ENCODE measurements at regions not wholly inside any gene's neighbourhood (a gene's known extent, or its start where the extent isn't known, plus 50 kb on each side); places are given as distances from the start of the nearest gene placed in this dataset.
"Not testable (repeated sequence)": the region's sequence is repeated elsewhere in the genome, so short reads cannot be mapped to it uniquely, and the experiment has no call there.

GRCh38 chrX:65331371-65331770 is 203.2 kb downstream of the LAS1L start:
- DNase-seq, result no peak

GRCh38 chrX:65300104-65300809 is 234.3 kb downstream of the LAS1L start:
- DNase-seq, result no peak

GRCh38 chrX:65282905-65283304 is 251.7 kb downstream of the LAS1L start:
- DNase-seq, result not testable (repeated sequence)

GRCh38 chrX:65273152-65273551 is 261.4 kb downstream of the LAS1L start:
- DNase-seq, result no peak

GRCh38 chrX:65266482-65266881 is 268.1 kb downstream of the LAS1L start:
- no peak for DNase-seq

DNA sequence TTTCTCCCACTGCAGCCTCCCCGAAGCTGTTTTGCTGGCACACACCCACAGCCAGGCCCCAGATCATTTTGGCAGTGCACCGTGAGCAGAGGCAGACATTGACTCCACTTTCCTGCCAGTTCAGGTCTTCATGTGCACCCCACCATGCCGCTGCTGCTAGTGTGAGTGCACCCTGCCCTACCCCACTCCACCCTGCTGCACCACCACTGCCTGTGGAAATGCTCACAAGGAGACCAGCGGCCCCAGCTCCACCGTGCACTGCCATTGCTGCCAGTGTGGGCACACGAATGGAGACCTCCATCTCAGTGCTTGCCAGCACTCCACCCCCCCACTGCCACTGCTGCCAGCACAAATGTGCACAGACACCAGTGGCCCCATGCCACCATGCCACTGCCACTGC is 277.6 kb upstream of the ZC4H2 start:
- no peak for DNase-seq

DNA sequence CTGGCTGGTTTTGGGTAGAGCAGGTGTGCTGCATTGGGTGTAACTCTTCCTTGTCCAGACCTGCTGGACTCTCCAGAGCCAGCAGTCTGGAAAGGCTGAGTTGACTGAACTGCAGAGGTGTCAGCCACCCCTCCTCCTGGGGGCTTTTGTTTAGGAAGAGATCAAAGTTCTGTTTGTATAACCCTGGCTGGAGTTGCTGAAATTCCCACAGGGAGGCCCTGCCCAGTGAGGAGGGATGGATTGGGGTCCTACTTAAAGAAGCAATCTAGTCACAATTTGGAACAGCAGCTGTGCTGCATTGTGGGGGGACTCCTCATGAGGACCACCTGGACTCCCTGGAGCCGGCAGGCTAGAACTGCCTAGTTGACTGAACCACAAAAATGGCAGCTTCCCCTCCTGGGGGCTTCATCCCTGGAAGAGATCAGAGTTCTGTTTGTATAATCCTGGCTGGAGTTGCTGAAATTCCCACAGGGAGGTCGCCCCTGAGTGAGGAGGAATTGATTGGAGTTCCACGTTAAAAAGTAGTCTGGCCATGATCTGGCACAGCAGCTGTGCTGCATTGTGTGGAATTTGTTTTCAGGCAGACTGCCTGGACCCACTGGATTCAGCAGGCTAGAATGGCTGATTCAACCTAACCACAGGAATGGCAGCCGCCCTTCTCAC is 264.9 kb upstream of the ZC4H2 start:
- no peak for DNase-seq

- no peak for DNase-seq
Measured at GRCh38 chrX:65203545-65203944, 227.3 kb upstream of the ZC4H2 start.

GRCh38 chrX:65196758-65197360 is 220.6 kb upstream of the ZC4H2 start:
- no peak for DNase-seq

GRCh38 chrX:65195621-65196020 is 219.4 kb upstream of the ZC4H2 start:
- DNase-seq, result no peak

DNA sequence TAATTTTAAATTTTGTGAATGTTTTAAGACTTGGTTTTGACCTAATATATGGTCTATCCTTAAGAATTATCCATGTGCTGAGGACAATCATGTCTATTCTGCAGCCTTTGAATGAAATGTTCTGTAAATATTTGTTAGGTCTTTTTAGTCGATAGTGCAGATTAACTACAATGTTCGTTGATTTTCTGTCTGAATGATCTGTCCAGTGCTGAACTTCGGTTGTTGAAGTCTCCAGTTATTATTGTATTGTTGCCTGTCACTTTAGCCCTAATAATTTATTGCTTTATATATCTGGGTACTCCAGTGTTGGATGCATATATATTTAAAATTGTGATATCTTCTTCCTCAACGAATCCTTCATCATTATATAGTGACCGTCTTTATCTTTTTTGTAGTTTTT is 218.3 kb upstream of the ZC4H2 start:
- no peak for DNase-seq

GRCh38 chrX:65163325-65163724 is 187.1 kb upstream of the ZC4H2 start:
- DNase-seq, result not testable (repeated sequence)

DNA sequence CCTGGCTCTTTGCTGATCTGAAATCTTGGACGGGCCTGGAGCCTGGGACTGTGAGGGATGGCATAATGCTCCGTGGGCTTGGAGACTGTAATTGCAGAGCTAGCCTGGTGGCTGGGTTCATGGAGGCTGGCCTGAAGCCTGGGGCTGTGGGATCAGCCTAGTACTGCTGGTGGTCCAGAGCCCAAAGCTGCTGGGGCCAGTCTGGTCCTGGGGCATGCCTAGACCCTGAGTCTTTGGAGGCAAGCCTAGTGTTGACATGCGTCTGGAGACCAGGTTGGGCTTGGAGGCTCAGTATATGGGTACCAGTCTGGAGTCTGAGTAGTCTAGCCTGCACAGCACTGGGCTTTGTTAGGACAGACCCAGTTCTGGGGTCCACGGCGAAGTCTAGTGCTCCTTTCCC is 172.0 kb upstream of the ZC4H2 start:
- no peak for DNase-seq

DNA sequence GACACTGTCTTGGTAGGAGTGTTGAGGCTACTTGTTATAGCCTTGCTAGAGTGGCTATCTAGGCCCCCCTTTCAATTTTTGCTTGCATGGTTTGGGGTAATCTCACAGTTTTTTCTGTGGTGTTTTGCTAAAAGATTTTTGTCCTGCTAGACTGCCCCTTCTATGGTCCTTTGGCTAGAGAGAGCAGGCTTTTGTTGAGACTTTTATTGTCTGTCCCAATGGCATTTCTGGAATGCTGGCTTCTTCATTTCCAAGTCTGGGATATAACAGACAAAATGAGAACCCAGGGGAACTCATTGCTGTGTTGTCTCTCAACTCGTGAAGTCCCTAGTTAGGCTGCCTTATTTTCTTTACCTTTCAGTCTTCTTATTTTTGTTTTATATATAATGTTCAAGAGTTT is 160.2 kb upstream of the ZC4H2 start:
- DNase-seq, result no peak

DNA sequence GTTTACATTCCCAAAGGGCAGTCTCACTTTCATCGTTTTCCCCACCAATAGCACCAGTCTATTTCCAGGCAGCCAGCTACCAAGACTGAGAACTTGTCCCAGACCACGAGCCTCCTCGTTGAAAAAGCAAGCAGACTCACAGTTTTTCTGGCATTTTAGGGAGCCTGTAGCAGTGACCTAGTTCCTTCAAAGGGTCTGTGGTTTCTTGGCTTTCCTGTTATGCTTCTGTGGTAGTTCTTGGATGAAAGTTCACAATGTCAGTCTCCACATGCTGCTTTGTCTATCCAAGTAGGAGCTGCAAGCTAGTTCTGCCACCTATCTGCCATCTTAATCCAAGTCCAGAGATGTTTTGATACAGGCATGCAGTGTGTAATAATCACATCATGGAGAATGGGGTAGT is 151.6 kb upstream of the ZC4H2 start:
- DNase-seq, result no peak

DNA sequence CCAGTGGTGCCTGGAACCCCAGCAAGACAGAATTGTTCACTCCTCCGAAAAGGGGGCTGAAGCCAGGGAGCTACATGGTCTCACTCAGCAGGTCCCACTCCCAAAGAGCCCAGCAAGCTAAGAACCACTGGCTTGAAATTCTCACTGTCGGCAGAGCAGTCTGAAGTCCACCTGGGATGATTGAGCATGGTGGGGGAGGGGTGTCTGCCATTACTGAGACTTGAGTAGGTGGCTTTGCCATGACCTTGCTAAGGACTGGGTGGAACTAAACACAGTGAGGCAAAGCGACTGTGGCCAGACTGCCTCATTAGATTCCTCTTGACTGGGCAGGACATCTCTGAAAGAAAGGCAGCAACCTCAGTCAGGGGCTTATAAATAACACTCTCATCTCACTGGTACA is 122.6 kb upstream of the ZC4H2 start:
- no peak for DNase-seq

- DNase-seq, result no peak
Measured at GRCh38 chrX:65093658-65094057, 117.4 kb upstream of the ZC4H2 start.

DNA sequence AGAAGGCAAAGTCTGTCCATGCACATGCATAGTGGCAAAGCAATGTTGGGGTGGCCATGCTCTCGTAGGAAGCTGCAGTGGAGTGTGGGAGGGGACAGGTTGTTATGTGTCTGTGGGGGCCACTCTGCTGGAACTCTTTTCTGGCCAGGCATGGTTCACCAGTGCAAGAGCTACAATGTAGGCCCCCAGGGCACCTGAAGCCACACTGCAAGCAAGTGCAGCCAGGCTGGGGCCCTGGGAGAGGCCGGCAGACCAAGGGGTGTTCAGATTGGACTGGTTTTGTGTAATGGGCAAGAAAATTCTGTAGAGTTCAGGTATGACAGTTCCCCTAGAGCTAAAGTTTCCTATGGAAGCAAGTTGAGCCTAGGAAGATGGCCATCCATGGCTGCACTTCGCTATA is 97.0 kb upstream of the ZC4H2 start:
- DNase-seq, result no peak

GRCh38 chrX:65072590-65072989 is 96.3 kb upstream of the ZC4H2 start:
- no peak for DNase-seq

DNA sequence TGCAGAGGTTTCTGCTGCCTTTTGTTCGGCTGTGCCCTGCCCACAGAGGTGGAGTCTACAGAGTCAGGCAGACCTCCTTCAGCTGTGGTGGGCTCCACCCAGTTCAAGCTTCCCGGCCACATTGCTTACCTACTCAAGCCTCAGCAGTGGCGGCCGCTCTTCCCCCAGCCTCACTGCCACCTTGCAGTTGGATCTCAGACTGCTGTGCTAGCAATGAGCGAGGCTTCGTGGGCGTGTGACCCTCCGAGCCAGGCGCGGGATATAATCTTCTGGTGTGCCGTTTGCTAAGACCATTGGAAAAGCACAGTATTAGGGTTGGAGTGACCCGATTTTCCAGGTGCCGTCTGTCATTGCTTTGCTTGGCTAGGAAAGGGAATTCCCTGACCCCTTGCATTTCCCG is 82.4 kb upstream of the ZC4H2 start:
- not testable (repeated sequence) for DNase-seq

- no peak for DNase-seq
Measured at GRCh38 chrX:65045001-65045400, 68.8 kb upstream of the ZC4H2 start.

DNA sequence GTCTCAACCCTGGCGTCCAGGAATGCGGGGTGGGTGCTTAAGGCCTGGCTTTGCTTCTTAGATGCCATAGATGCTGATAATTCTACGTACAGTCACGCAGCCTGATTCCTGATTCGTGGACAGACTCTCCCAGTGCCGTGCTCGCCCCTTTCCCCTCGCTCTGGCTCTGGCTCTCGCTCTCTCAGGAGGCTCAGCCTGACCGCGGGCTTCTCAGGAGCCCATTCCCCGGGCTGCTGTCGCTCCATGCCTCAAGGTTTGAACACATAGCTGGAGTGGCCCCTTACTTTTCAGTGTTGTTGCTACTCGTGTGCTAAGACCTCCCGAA is 59.2 kb upstream of the ZC4H2 start:
- DNase-seq, result no peak

DNA sequence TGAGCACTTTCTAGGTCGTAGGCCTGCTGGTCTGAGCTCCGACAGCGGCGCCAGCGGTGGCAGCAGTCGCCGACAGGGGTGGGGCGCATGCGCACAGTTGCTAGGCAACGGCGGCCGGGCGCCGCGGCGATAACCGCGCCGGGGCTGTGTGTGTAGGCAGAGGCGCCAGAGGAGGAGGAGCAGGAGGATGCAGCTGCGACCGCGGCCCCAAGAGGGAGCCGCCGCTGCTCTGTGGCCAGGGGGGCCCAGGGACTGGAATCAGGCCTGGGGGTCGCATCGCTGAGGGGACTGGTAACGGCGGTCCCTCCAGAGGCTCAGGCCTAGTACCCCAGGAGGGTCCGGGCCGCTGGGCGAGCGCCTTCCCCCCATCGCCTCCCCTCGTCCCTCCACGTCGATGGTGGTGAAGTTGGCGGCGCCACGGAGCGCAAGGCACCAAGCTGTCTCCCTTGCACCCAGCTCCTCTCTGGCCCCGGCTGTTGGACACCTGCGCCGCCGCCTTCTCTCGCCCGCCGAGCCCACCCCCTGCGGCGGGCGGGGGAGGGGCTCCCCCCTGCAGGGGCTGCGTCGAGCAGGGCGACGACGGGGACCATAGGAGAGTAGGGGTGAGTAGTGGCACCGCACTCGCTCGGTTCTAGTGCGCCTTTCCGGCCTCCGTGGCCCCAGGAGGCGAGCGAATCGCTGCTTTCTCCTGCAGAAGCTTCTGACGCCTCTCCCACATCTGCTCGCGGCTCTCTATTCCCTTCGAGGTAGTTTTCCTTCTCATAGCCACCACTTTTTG is 58.6 kb upstream of the ZC4H2 start, which contains the start of gene ZC3H12B:
TSS of gene ZC3H12B (plus strand) at position 159 of the 778 bp plus-strand sequence.
- peak; percentile 87 for DNase-seq

GRCh38 chrX:65034292-65034667 is 58.0 kb upstream of the ZC4H2 start:
- no peak for DNase-seq
